H1 (cell line): ENCODE measurements at regions not wholly inside any gene's neighbourhood (a gene's known extent, or its start where the extent isn't known, plus 50 kb on each side); places are given as distances from the start of the nearest gene placed in this dataset.

Experiments
- ATF3 ChIP-seq: IDR thresholded peaks from 2 replicates; pipeline ENCODE4 v1.6.1; 2011; ENCODE audit warnings: low read depth, mild to moderate bottlenecking, low read length; ENCODE audit not compliant: insufficient read depth
- CBX5 ChIP-seq: fragments of 300-800, 300-1000 bp; sonication (generic); IDR thresholded peaks from 2 replicates; pipeline ENCODE4 v1.7.1; 2016; ENCODE audit warnings: antibody characterized with exemption, low read length, low read depth
- CBX8 ChIP-seq: fragments of 300-800, 300-1000 bp; sonication (generic); IDR thresholded peaks from 2 replicates; pipeline ENCODE4 v1.7.1; 2016; ENCODE audit warnings: low read depth, low read length, borderline replicate concordance
- EP300 ChIP-seq, 2 experiments: IDR thresholded peaks; 1 replicate in 1 of 2; 2 replicates in 1 of 2; pipeline ENCODE4 v1.6.1; 2011 to 2012; ENCODE audit warnings: low read depth in 2 of 2, low read length in 2 of 2, mild to moderate bottlenecking in 2 of 2, borderline replicate concordance in 1 of 2, inconsistent platforms in 1 of 2, moderate library complexity in 1 of 2
- EZH2 ChIP-seq: fragments of 200-600 bp; sonication (generic); IDR thresholded peaks from 2 replicates; pipeline ENCODE4 v1.7.1; 2012; ENCODE audit warnings: low read depth, mild to moderate bottlenecking, moderate library complexity, low read length, inconsistent platforms; ENCODE audit not compliant: severe bottlenecking
- JUND ChIP-seq: IDR thresholded peaks from 2 replicates; pipeline ENCODE4 v1.6.1; 2011; ENCODE audit warnings: mild to moderate bottlenecking, improper control_type of control experiment, low read length
- MAX ChIP-seq: IDR thresholded peaks from 2 replicates; pipeline ENCODE4 v1.6.1; 2012; ENCODE audit warnings: inconsistent platforms
- POLR2A ChIP-seq, 2 experiments: IDR thresholded peaks; 1 replicate in 1 of 2; 2 replicates in 1 of 2; pipeline ENCODE4 v1.6.1; 2011; ENCODE audit warnings: low read depth in 2 of 2, low read length in 2 of 2, mild to moderate bottlenecking in 2 of 2; ENCODE audit errors: control extremely low read depth in 1 of 2
- POLR2AphosphoS5 ChIP-seq: IDR thresholded peaks from 2 replicates; pipeline ENCODE4 v1.6.1; 2011; ENCODE audit warnings: low read depth, low read length
- TCF12 ChIP-seq: IDR thresholded peaks from 2 replicates; pipeline ENCODE4 v1.6.1; 2011; ENCODE audit warnings: low read depth, mild to moderate bottlenecking, low read length
- USF2 ChIP-seq: IDR thresholded peaks from 2 replicates; pipeline ENCODE4 v1.6.1; 2011; ENCODE audit warnings: low read length, improper control_type of control experiment
- TF ChIP-seq, protein P1 (sequence below), 3 experiments: IDR thresholded peaks; 1 replicate in 2 of 3; 2 replicates in 1 of 3; pipeline versions ENCODE4 v1.5.1 to v1.6.1; 2011; ENCODE audit warnings: low read length in 3 of 3, mild to moderate bottlenecking in 3 of 3, inconsistent platforms in 2 of 3, low read depth in 1 of 3, moderate library complexity in 1 of 3; ENCODE audit not compliant: insufficient read depth in 1 of 3; ENCODE audit errors: control extremely low read depth in 1 of 3
- TF ChIP-seq, protein P2 (sequence below): IDR thresholded peaks from 2 replicates; pipeline ENCODE4 v1.6.1; 2012; ENCODE audit warnings: inconsistent platforms

- TF ChIP-seq ATF3: no peak
- no peak for TF ChIP-seq TCF12
- TF ChIP-seq, protein P1, sequence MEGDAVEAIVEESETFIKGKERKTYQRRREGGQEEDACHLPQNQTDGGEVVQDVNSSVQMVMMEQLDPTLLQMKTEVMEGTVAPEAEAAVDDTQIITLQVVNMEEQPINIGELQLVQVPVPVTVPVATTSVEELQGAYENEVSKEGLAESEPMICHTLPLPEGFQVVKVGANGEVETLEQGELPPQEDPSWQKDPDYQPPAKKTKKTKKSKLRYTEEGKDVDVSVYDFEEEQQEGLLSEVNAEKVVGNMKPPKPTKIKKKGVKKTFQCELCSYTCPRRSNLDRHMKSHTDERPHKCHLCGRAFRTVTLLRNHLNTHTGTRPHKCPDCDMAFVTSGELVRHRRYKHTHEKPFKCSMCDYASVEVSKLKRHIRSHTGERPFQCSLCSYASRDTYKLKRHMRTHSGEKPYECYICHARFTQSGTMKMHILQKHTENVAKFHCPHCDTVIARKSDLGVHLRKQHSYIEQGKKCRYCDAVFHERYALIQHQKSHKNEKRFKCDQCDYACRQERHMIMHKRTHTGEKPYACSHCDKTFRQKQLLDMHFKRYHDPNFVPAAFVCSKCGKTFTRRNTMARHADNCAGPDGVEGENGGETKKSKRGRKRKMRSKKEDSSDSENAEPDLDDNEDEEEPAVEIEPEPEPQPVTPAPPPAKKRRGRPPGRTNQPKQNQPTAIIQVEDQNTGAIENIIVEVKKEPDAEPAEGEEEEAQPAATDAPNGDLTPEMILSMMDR (IDR thresholded peaks at IDR 0.05; ENCODE audit: control extremely low read depth in 1 of 3, insufficient read depth in 1 of 3, low read depth in 1 of 3, low read length in 3 of 3): no peak
- no peak for TF ChIP-seq EZH2
- TF ChIP-seq, protein P2, sequence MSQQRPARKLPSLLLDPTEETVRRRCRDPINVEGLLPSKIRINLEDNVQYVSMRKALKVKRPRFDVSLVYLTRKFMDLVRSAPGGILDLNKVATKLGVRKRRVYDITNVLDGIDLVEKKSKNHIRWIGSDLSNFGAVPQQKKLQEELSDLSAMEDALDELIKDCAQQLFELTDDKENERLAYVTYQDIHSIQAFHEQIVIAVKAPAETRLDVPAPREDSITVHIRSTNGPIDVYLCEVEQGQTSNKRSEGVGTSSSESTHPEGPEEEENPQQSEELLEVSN: no peak
- no peak for TF ChIP-seq POLR2A (IDR thresholded peaks at IDR 0.05; ENCODE audit: control extremely low read depth in 1 of 2, low read depth in 2 of 2, low read length in 2 of 2)
- TF ChIP-seq JUND: no peak
- no peak for TF ChIP-seq CBX8
- no peak for TF ChIP-seq EP300 (IDR thresholded peaks at IDR 0.05; ENCODE audit: borderline replicate concordance in 1 of 2, low read depth in 2 of 2, low read length in 2 of 2)
- TF ChIP-seq MAX: no peak
- TF ChIP-seq USF2: no peak
- TF ChIP-seq CBX5: no peak
- no peak for TF ChIP-seq POLR2AphosphoS5
Measured at GRCh38 chr14:101112351-101113107, 209.0 kb upstream of the RTL1 start.
